Gastrocnemius medialis (tissue), 4 donors: ENCODE measurements at regions not wholly inside any gene's neighbourhood (a gene's known extent, or its start where the extent isn't known, plus 50 kb on each side); places are given as distances from the start of the nearest gene placed in this dataset.

Experiments
- POLR2A ChIP-seq, 2 donors: fragments of 450-650 bp; IDR thresholded peaks; one replicate each; pipeline ENCODE4 v1.6.1; 2017; ENCODE audit warnings: antibody characterized with exemption in 2 of 2, mild to moderate bottlenecking in 2 of 2, moderate library complexity in 2 of 2
- TF ChIP-seq, protein P1 (sequence below), 5 experiments: fragments of 450-650 bp in 3 of 5; fragments of 200-600 bp in 2 of 5; sonication (generic) in 2 of 5; IDR thresholded peaks in 4 of 5; conservative IDR thresholded peaks in 1 of 5; 1 replicate in 4 of 5; 2 replicates in 1 of 5; pipeline ENCODE4 v1.5.1; 2016 to 2019; ENCODE audit warnings: antibody characterized with exemption in 5 of 5, mild to moderate bottlenecking in 3 of 5, moderate library complexity in 3 of 5

DNA sequence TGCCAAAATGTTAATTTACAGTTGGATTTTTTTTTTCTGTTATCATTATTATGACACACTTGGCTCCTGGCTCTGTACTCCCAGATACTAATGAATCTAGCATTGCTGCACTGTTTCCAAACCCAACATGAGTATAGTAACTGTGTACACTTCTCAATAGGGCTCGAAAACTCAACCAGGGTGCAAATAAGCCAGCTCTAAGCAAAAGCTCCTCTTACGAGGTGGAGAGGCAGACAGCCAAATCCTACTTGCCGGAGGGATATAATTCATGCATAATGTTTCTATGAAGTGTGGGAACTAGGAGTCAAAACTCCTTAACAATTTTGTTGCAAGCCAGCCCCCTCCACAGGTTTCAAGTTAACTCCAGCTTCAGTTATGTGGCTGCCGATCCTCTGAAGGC lies 510.4 kb upstream of the ZP4 start:
- TF ChIP-seq, protein P1, sequence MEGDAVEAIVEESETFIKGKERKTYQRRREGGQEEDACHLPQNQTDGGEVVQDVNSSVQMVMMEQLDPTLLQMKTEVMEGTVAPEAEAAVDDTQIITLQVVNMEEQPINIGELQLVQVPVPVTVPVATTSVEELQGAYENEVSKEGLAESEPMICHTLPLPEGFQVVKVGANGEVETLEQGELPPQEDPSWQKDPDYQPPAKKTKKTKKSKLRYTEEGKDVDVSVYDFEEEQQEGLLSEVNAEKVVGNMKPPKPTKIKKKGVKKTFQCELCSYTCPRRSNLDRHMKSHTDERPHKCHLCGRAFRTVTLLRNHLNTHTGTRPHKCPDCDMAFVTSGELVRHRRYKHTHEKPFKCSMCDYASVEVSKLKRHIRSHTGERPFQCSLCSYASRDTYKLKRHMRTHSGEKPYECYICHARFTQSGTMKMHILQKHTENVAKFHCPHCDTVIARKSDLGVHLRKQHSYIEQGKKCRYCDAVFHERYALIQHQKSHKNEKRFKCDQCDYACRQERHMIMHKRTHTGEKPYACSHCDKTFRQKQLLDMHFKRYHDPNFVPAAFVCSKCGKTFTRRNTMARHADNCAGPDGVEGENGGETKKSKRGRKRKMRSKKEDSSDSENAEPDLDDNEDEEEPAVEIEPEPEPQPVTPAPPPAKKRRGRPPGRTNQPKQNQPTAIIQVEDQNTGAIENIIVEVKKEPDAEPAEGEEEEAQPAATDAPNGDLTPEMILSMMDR (IDR thresholded peaks at IDR 0.05 in 4 of 5, conservative IDR thresholded peaks at IDR 0.05 in 1 of 5): no peak
- TF ChIP-seq POLR2A (IDR thresholded peaks at IDR 0.05): no peak
